ENCODE measurements at regions not wholly inside any gene's neighbourhood (a gene's known extent, or its start where the extent isn't known, plus 50 kb on each side); places are given as distances from the start of the nearest gene placed in this dataset.

DNA sequence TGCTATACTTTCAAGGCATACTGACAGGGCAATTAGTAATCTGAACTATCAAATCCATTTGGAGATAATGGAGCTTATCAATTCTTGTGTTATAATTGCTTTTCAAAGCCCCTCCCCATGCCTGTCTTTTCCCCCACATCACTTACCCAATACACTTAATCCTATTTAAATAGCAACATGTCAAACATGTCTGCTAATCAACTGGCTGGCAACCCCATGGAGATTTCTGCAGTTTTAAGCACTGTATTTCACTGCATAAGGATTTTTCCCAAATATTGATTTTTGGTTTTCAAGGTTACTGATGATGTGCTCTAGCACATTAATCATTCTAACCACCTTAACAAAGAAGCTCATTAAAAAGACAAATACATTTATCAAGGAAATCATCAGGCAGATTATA, 800.3 kb downstream of the PLA2G4A start:
- TF ChIP-seq EZH2 (IDR thresholded peaks at IDR 0.05; ENCODE audit: insufficient read depth, poor library complexity, severe bottlenecking) (no peak), EZH2phosphoT487 (IDR thresholded peaks at IDR 0.05; ENCODE audit: insufficient read depth, low read depth) (no peak)
